Trophoblast cell (in vitro differentiated cells and primary cell): ENCODE measurements at regions not wholly inside any gene's neighbourhood (a gene's known extent, or its start where the extent isn't known, plus 50 kb on each side); places are given as distances from the start of the nearest gene placed in this dataset.
A peak's percentile ranks its signal among the peaks of the same experiment; 100 is the strongest.

ENCODE experiments used
- DNase-seq, 2 donors: peaks; one replicate each; pipeline ENCODE4 v3.0.0-alpha.2; 2016
- H2AFZ ChIP-seq: 2 replicates; pipeline ENCODE4 v1.6.1; 2013; ENCODE audit warnings: low read length, moderate library complexity, mild to moderate bottlenecking; ENCODE audit not compliant: insufficient read depth, poor library complexity
- H2AK5ac ChIP-seq: 2 replicates; pipeline ENCODE4 v1.6.1; 2013; ENCODE audit warnings: mild to moderate bottlenecking, low read length
- H2BK120ac ChIP-seq: 2 replicates; pipeline ENCODE4 v1.6.1; 2013; ENCODE audit warnings: low read length, mild to moderate bottlenecking, moderate library complexity; ENCODE audit not compliant: insufficient read depth, poor library complexity
- H2BK12ac ChIP-seq: 2 replicates; pipeline ENCODE4 v1.6.1; 2013; ENCODE audit warnings: mild to moderate bottlenecking, low read length, moderate library complexity
- H2BK5ac ChIP-seq: 2 replicates; pipeline ENCODE4 v1.6.1; 2013; ENCODE audit warnings: low read length, low read depth, moderate library complexity, mild to moderate bottlenecking; ENCODE audit not compliant: poor library complexity
- H3K14ac ChIP-seq: 2 replicates; pipeline ENCODE4 v1.6.1; 2013; ENCODE audit warnings: mild to moderate bottlenecking, low read length
- H3K18ac ChIP-seq: 2 replicates; pipeline ENCODE4 v1.6.1; 2013; ENCODE audit warnings: mild to moderate bottlenecking, low read length
- H3K23ac ChIP-seq: 2 replicates; pipeline ENCODE4 v1.6.1; 2013; ENCODE audit warnings: low read length
- H3K27ac ChIP-seq: 2 replicates; pipeline ENCODE4 v1.5.1; 2013; ENCODE audit warnings: low read depth, mild to moderate bottlenecking, inconsistent platforms, low read length, moderate library complexity
- H3K27me3 ChIP-seq: 2 replicates; pipeline ENCODE4 v1.6.1; 2013; ENCODE audit warnings: inconsistent platforms, mild to moderate bottlenecking, low read length, moderate library complexity; ENCODE audit not compliant: insufficient read depth
- H3K36me3 ChIP-seq, 2 experiments: 1 replicate in 1 of 2; 2 replicates in 1 of 2; pipeline ENCODE4 v1.6.1; 2013; ENCODE audit warnings: low read length in 2 of 2, mild to moderate bottlenecking in 2 of 2, moderate library complexity in 1 of 2; ENCODE audit not compliant: insufficient read depth in 2 of 2, control insufficient read depth in 1 of 2
- H3K4ac ChIP-seq: 2 replicates; pipeline ENCODE4 v1.6.1; 2013; ENCODE audit warnings: low read depth, mild to moderate bottlenecking, low read length, moderate library complexity
- H3K4me1 ChIP-seq, 2 experiments: 1 replicate in 1 of 2; 2 replicates in 1 of 2; pipeline ENCODE4 v1.6.1; 2013; ENCODE audit warnings: low read length in 2 of 2, mild to moderate bottlenecking in 2 of 2, moderate library complexity in 1 of 2; ENCODE audit not compliant: insufficient read depth in 2 of 2, control insufficient read depth in 1 of 2
- H3K4me2 ChIP-seq: 2 replicates; pipeline ENCODE4 v1.6.1; 2013; ENCODE audit warnings: inconsistent platforms, mild to moderate bottlenecking, low read length, moderate library complexity
- H3K4me3 ChIP-seq: 2 replicates; pipeline ENCODE4 v1.5.1; 2013; ENCODE audit warnings: mild to moderate bottlenecking, low read depth, low read length, inconsistent platforms
- H3K79me1 ChIP-seq: one replicate; pipeline ENCODE4 v1.6.1; 2013; ENCODE audit warnings: low read length
- H3K79me2 ChIP-seq: 2 replicates; pipeline ENCODE4 v1.6.1; 2013; ENCODE audit warnings: low read length, mild to moderate bottlenecking; ENCODE audit not compliant: control insufficient read depth, insufficient read depth, poor library complexity
- H3K9ac ChIP-seq: 2 replicates; pipeline ENCODE4 v1.6.1; 2013; ENCODE audit warnings: mild to moderate bottlenecking, low read length
- H3K9me3 ChIP-seq: 2 replicates; pipeline ENCODE4 v1.6.1; 2013; ENCODE audit warnings: low read depth, mild to moderate bottlenecking, control low read depth, inconsistent platforms, low read length; ENCODE audit not compliant: insufficient read depth
- H4K12ac ChIP-seq: 2 replicates; pipeline ENCODE4 v1.6.1; 2013; ENCODE audit warnings: low read depth, mild to moderate bottlenecking, low read length, moderate library complexity
- H4K8ac ChIP-seq: 2 replicates; pipeline ENCODE4 v1.6.1; 2013; ENCODE audit warnings: low read depth, mild to moderate bottlenecking, low read length, moderate library complexity
- H4K91ac ChIP-seq: one replicate; pipeline ENCODE4 v1.6.1; 2013; ENCODE audit warnings: low read depth, mild to moderate bottlenecking, low read length, moderate library complexity
- WGBS: extraction: QIAGEN DNeasy Blood & Tissue Kit; methylation state at CpG from one replicate; pipeline ENCODE4 v1.1.7; 2013; ENCODE audit warnings: missing lambda C conversion rate; ENCODE audit not compliant: insufficient read length, insufficient coverage; ENCODE audit errors: extremely low coverage; 5-methylcytosine and 5-hydroxymethylcytosine counted together

- Histone ChIP-seq H3K27me3 (no peaks in the 10 kb centered on the region), H3K23ac (no peak overlapping the region), H3K14ac (no peak overlapping the region), H3K4me1 (no peaks in the 10 kb centered on the region), H3K27ac (no peak overlapping the region), H3K36me3 (no peaks in the 10 kb centered on the region), H3K9ac (no peak overlapping the region), H2AFZ (no peak overlapping the region), H3K4me2 (no peak overlapping the region), H3K4me3 (no peak overlapping the region), H2BK120ac (no peak overlapping the region), H4K91ac (no peak overlapping the region), H4K12ac (no peak overlapping the region), H2BK12ac (no peak overlapping the region), H4K8ac (no peak overlapping the region), H3K18ac (no peak overlapping the region), H3K4ac (no peak overlapping the region), H2BK5ac (no peak overlapping the region), H3K79me2 (no peaks in the 10 kb centered on the region), H3K9me3 (no peaks in the 10 kb centered on the region), H2AK5ac (no peak overlapping the region), H3K79me1 (no peaks in the 10 kb centered on the region)
- no CpG with 5 or more reads among the region's 1 CpG for WGBS
- no peak for DNase-seq
Measured at GRCh38 chr4:27678027-27678426, 817.4 kb downstream of the STIM2 start.

- Histone ChIP-seq H3K14ac (no peak overlapping the region), H2BK12ac (no peak overlapping the region), H3K27ac (no peak overlapping the region), H3K9me3 (no peaks in the 10 kb centered on the region), H3K4me2 (no peak overlapping the region), H3K4me1 (no peaks in the 10 kb centered on the region), H2BK120ac (no peak overlapping the region), H2BK5ac (no peak overlapping the region), H3K9ac (no peak overlapping the region), H3K36me3 (no peaks in the 10 kb centered on the region), H3K79me2 (no peaks in the 10 kb centered on the region), H3K23ac (no peak overlapping the region), H4K91ac (no peak overlapping the region), H3K18ac (no peak overlapping the region), H2AFZ (no peak overlapping the region), H4K12ac (no peak overlapping the region), H3K4ac (no peak overlapping the region), H2AK5ac (no peak overlapping the region), H3K4me3 (no peak overlapping the region), H4K8ac (no peak overlapping the region), H3K27me3 (no peaks in the 10 kb centered on the region), H3K79me1 (no peaks in the 10 kb centered on the region)
- DNase-seq, result peak; percentile 35 to 78
- WGBS, result no CpG with 5 or more reads among the region's 8 CpGs
Measured at GRCh38 chr4:27684610-27685011, 824.0 kb downstream of the STIM2 start.

- no peaks in the 10 kb centered on the region for H3K4me1 ChIP-seq
- no peaks in the 10 kb centered on the region for H3K36me3 ChIP-seq
- H2BK120ac ChIP-seq, result no peak overlapping the region
- no peak overlapping the region for H3K14ac ChIP-seq
- H3K23ac ChIP-seq, result no peak overlapping the region
- no peak overlapping the region for H3K4ac ChIP-seq
- H3K27me3 ChIP-seq, result no peaks in the 10 kb centered on the region
- H2BK12ac ChIP-seq, result no peak overlapping the region
- no peaks in the 10 kb centered on the region for H3K9me3 ChIP-seq
- H3K9ac ChIP-seq, result no peak overlapping the region
- H3K79me2 ChIP-seq, result no peaks in the 10 kb centered on the region
- H4K91ac ChIP-seq, result no peak overlapping the region
- H3K79me1 ChIP-seq, result no peaks in the 10 kb centered on the region
- DNase-seq, result no peak
- no peak overlapping the region for H4K12ac ChIP-seq
- no CpG with 5 or more reads among the region's 1 CpG for WGBS
- H2AFZ ChIP-seq, result no peak overlapping the region
- no peak overlapping the region for H3K4me2 ChIP-seq
- no peak overlapping the region for H4K8ac ChIP-seq
- H3K4me3 ChIP-seq, result no peak overlapping the region
- H2AK5ac ChIP-seq, result no peak overlapping the region
- no peak overlapping the region for H3K27ac ChIP-seq
- H2BK5ac ChIP-seq, result no peak overlapping the region
- H3K18ac ChIP-seq, result no peak overlapping the region
Measured at GRCh38 chr4:27685091-27685490, 824.5 kb downstream of the STIM2 start.

DNA sequence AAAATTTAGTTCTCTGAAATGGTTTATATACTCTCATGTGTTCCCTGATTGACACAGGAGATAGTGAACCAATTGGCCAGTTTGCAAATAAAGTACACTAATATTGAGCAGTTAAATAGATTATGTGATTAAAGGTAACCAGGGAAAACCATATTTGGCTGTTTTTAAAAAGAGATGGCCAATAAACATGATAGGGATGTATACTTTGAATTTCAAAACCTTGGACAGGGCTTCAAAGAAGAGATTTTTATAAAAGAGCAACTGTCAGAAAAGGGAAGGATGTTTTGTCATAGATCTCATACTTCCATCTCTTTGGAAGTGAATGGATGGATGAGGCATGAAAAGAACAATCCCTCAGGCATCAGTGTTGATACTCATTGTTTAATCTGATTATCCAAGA lies 825.3 kb downstream of the STIM2 start:
- Histone ChIP-seq H3K4me3 (no peak overlapping the region), H2BK120ac (no peak overlapping the region), H2AFZ (no peak overlapping the region), H4K8ac (no peak overlapping the region), H3K18ac (no peak overlapping the region), H3K27me3 (no peaks in the 10 kb centered on the region), H3K4ac (no peak overlapping the region), H3K4me1 (no peaks in the 10 kb centered on the region), H2AK5ac (no peak overlapping the region), H3K23ac (no peak overlapping the region), H3K14ac (no peak overlapping the region), H3K27ac (no peak overlapping the region), H3K36me3 (no peaks in the 10 kb centered on the region), H4K12ac (no peak overlapping the region), H2BK5ac (no peak overlapping the region), H4K91ac (no peak overlapping the region), H3K9ac (no peak overlapping the region), H3K4me2 (no peak overlapping the region), H3K9me3 (no peaks in the 10 kb centered on the region), H3K79me2 (no peaks in the 10 kb centered on the region), H2BK12ac (no peak overlapping the region), H3K79me1 (no peaks in the 10 kb centered on the region)
- DNase-seq, result no peak
